HAP-1 (cell line): ENCODE measurements at regions not wholly inside any gene's neighbourhood (a gene's known extent, or its start where the extent isn't known, plus 50 kb on each side); places are given as distances from the start of the nearest gene placed in this dataset.

Source experiments
- DNase-seq, 2 experiments: peaks; one replicate each; pipeline ENCODE4 v3.0.0-alpha.2; 2016 to 2020; ENCODE audit warnings: low spot score in 2 of 2
- H3K27me3 ChIP-seq: fragments of 250-450 bp; sonication (Bioruptor Pico); 2 replicates; pipeline ENCODE4 v1.5.1; 2020; ENCODE audit warnings: low read depth, mild to moderate bottlenecking, moderate library complexity
- H3K36me3 ChIP-seq: fragments of 250-450 bp; sonication (Bioruptor Pico); replicated peaks from 2 replicates; pipeline ENCODE4 v1.5.1; 2020; ENCODE audit warnings: mild to moderate bottlenecking
- H3K4me1 ChIP-seq: fragments of 250-450 bp; sonication (Bioruptor Pico); 2 replicates; pipeline ENCODE4 v1.5.1; 2020; ENCODE audit warnings: mild to moderate bottlenecking
- H3K4me3 ChIP-seq: fragments of 250-450 bp; sonication (Bioruptor Pico); 2 replicates; pipeline ENCODE4 v1.5.1; 2020; ENCODE audit warnings: mild to moderate bottlenecking, moderate library complexity
- H3K9me3 ChIP-seq: fragments of 250-450 bp; sonication (Bioruptor Pico); 2 replicates; pipeline ENCODE4 v1.5.1; 2020; ENCODE audit warnings: mild to moderate bottlenecking, moderate library complexity
- in situ Hi-C: fragments of 300-500 bp; cut with MboI; formaldehyde crosslinking; loops from 3 replicates; pipeline ENCODE4 v1.14.3; 2020; ENCODE audit warnings: low sequenced_read_pairs, inconsistent platforms, mixed read lengths

- Histone ChIP-seq H3K9me3 (no peaks in the 10 kb centered on the region), H3K4me1 (no peaks in the 10 kb centered on the region), H3K27me3 (no peaks in the 10 kb centered on the region), H3K4me3 (no peak overlapping the region), H3K36me3 (no peaks in the 10 kb centered on the region)
- in situ Hi-C loops: no loop called here
- DNase-seq: no peak
These were observed 79.7 kb downstream of the TMEM17 start for GRCh38 chr2:62426154-62426912.

- H3K4me3 ChIP-seq: no peak overlapping the region
- no peaks in the 10 kb centered on the region for H3K36me3 ChIP-seq
- H3K9me3 ChIP-seq: no peaks in the 10 kb centered on the region
- in situ Hi-C loops: no loop called here
- DNase-seq: no peak
- H3K4me1 ChIP-seq: no peaks in the 10 kb centered on the region
- H3K27me3 ChIP-seq: no peaks in the 10 kb centered on the region
These were observed 80.3 kb downstream of the TMEM17 start for GRCh38 chr2:62425684-62426083.

- H3K9me3 ChIP-seq: no peaks in the 10 kb centered on the region
- in situ Hi-C loops: no loop called here
- H3K4me3 ChIP-seq: no peak overlapping the region
- no peaks in the 10 kb centered on the region for H3K36me3 ChIP-seq
- H3K4me1 ChIP-seq: no peaks in the 10 kb centered on the region
- no peak for DNase-seq
- no peaks in the 10 kb centered on the region for H3K27me3 ChIP-seq
These were observed 81.1 kb downstream of the TMEM17 start for GRCh38 chr2:62424899-62425298.

GRCh38 chr2:62423883-62424458, 82.0 kb downstream of the TMEM17 start:
- Histone ChIP-seq H3K27me3 (no peaks in the 10 kb centered on the region), H3K9me3 (no peaks in the 10 kb centered on the region), H3K36me3 (no peaks in the 10 kb centered on the region), H3K4me3 (no peak overlapping the region), H3K4me1 (no peaks in the 10 kb centered on the region)
- no peak for DNase-seq
- in situ Hi-C loops: no loop called here

- no peak for DNase-seq
- in situ Hi-C loops: no loop called here
- Histone ChIP-seq H3K4me3 (no peak overlapping the region), H3K4me1 (no peaks in the 10 kb centered on the region), H3K9me3 (no peaks in the 10 kb centered on the region), H3K27me3 (no peaks in the 10 kb centered on the region), H3K36me3 (no peaks in the 10 kb centered on the region)
These were observed 82.8 kb downstream of the TMEM17 start for GRCh38 chr2:62423235-62423634.

GRCh38 chr2:62415518-62415917, 90.5 kb downstream of the TMEM17 start:
- no peak for DNase-seq
- no peaks in the 10 kb centered on the region for H3K9me3 ChIP-seq
- in situ Hi-C loops: no loop called here
- no peak overlapping the region for H3K4me3 ChIP-seq
- H3K36me3 ChIP-seq: no peaks in the 10 kb centered on the region
- H3K4me1 ChIP-seq: peaks cover 13% of the 10 kb centered on the region
- H3K27me3 ChIP-seq: no peaks in the 10 kb centered on the region

- Histone ChIP-seq H3K4me3 (no peak overlapping the region), H3K27me3 (no peaks in the 10 kb centered on the region), H3K9me3 (no peaks in the 10 kb centered on the region), H3K4me1 (peaks cover 13% of the 10 kb centered on the region), H3K36me3 (no peaks in the 10 kb centered on the region)
- in situ Hi-C loops: no loop called here
- DNase-seq: no peak
These were observed 91.0 kb downstream of the TMEM17 start for GRCh38 chr2:62415019-62415431.

- no peaks in the 10 kb centered on the region for H3K27me3 ChIP-seq
- no peaks in the 10 kb centered on the region for H3K9me3 ChIP-seq
- H3K4me3 ChIP-seq: no peak overlapping the region
- H3K36me3 ChIP-seq: no peaks in the 10 kb centered on the region
- in situ Hi-C loops: loop anchor here (5.0 kb wide), 2 partner anchors 421 to 496 kb away; no protein-coding TSS in a partner anchor
- peaks cover 13% of the 10 kb centered on the region for H3K4me1 ChIP-seq
- DNase-seq: no peak
These were observed 92.8 kb downstream of the TMEM17 start for GRCh38 chr2:62413116-62413663.

GRCh38 chr2:62412347-62412742, 93.7 kb downstream of the TMEM17 start:
- Histone ChIP-seq H3K4me1 (peaks cover 13% of the 10 kb centered on the region), H3K36me3 (no peaks in the 10 kb centered on the region), H3K4me3 (no peak overlapping the region), H3K27me3 (no peaks in the 10 kb centered on the region), H3K9me3 (no peaks in the 10 kb centered on the region)
- in situ Hi-C loops: loop anchor here (5.0 kb wide), 2 partner anchors 420 to 495 kb away; no protein-coding TSS in a partner anchor
- DNase-seq: no peak

GRCh38 chr2:62410926-62411456, 95.0 kb downstream of the TMEM17 start:
- in situ Hi-C loops: loop anchor here (5.0 kb wide), 2 partner anchors 419 to 494 kb away; no protein-coding TSS in a partner anchor
- Histone ChIP-seq H3K4me1 (peaks cover 13% of the 10 kb centered on the region), H3K9me3 (no peaks in the 10 kb centered on the region), H3K27me3 (no peaks in the 10 kb centered on the region), H3K36me3 (no peaks in the 10 kb centered on the region), H3K4me3 (no peak overlapping the region)
- no peak for DNase-seq

GRCh38 chr2:62410015-62410453, 96.0 kb downstream of the TMEM17 start:
- no peaks in the 10 kb centered on the region for H3K27me3 ChIP-seq
- H3K36me3 ChIP-seq: no peaks in the 10 kb centered on the region
- no peak for DNase-seq
- H3K4me1 ChIP-seq: peaks cover 13% of the 10 kb centered on the region
- H3K9me3 ChIP-seq: no peaks in the 10 kb centered on the region
- in situ Hi-C loops: loop anchor here (5.0 kb wide), 2 partner anchors 418 to 493 kb away; no protein-coding TSS in a partner anchor
- H3K4me3 ChIP-seq: no peak overlapping the region

GRCh38 chr2:62409442-62409841, 96.6 kb downstream of the TMEM17 start:
- Histone ChIP-seq H3K9me3 (no peaks in the 10 kb centered on the region), H3K36me3 (no peaks in the 10 kb centered on the region), H3K4me1 (peaks cover 13% of the 10 kb centered on the region), H3K27me3 (no peaks in the 10 kb centered on the region), H3K4me3 (no peak overlapping the region)
- in situ Hi-C loops: no loop called here
- DNase-seq: no peak

- no peaks in the 10 kb centered on the region for H3K36me3 ChIP-seq
- no peak for DNase-seq
- peaks cover 13% of the 10 kb centered on the region for H3K4me1 ChIP-seq
- no peak overlapping the region for H3K4me3 ChIP-seq
- in situ Hi-C loops: no loop called here
- no peaks in the 10 kb centered on the region for H3K27me3 ChIP-seq
- no peaks in the 10 kb centered on the region for H3K9me3 ChIP-seq
These were observed 97.7 kb downstream of the TMEM17 start for GRCh38 chr2:62408241-62408677.

GRCh38 chr2:62407838-62408237, 98.2 kb downstream of the TMEM17 start:
- Histone ChIP-seq H3K9me3 (no peaks in the 10 kb centered on the region), H3K4me1 (peaks cover 13% of the 10 kb centered on the region), H3K4me3 (no peak overlapping the region), H3K36me3 (no peaks in the 10 kb centered on the region), H3K27me3 (no peaks in the 10 kb centered on the region)
- in situ Hi-C loops: no loop called here
- no peak for DNase-seq
